ENCODE measurements at regions not wholly inside any gene's neighbourhood (a gene's known extent, or its start where the extent isn't known, plus 50 kb on each side); places are given as distances from the start of the nearest gene placed in this dataset.
"Not testable (repeated sequence)": the region's sequence is repeated elsewhere in the genome, so short reads cannot be mapped to it uniquely, and the experiment has no call there.

GRCh38 chr2:111551428-111551827, 332.6 kb downstream of the ANAPC1 start:
- not testable (repeated sequence) for TF ChIP-seq CTCF (IDR thresholded peaks at IDR 0.05; ENCODE audit: low read depth, low read length); EZH2phosphoT487 (IDR thresholded peaks at IDR 0.05; ENCODE audit: low read depth)

Measured in OCI-LY3 (cell line).